ENCODE measurements at regions not wholly inside any gene's neighbourhood (a gene's known extent, or its start where the extent isn't known, plus 50 kb on each side); places are given as distances from the start of the nearest gene placed in this dataset.
A peak's percentile ranks its signal among the peaks of the same experiment; 100 is the strongest.

DNA sequence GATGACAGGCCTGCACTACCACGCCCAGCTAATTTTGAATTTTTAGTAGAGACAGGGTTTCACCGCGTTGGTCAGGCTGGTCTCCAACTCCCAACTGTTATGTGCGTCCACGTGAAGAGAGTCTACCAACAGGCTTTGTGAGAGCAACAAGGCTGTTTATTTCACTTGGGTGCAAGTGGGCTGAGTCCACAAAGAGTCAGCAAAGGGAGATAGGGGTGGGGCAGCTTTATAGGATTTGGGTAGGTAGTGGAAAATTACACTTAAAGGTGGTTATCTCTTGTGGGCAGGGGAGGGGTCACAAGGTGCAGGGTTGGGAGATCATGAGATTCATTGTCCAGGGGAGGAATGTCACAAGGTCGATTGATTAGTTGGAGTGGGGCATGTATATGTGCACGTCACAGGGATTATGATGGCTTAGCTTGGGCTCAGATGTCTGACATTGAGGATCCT lies 111.6 kb downstream of the GOSR1 start:
- 4% methylated on average over 7 of the region's 7 CpGs for WGBS (ENCODE audit: insufficient coverage, low coverage, missing lambda C conversion rate)

More for the DNA sequence above, 111.6 kb downstream of the GOSR1 start:
- CTCF ChIA-PET (ENCODE audit: low intra/inter-chr PET ratio), result no interaction called here
- no peak for DNase-seq (ENCODE audit: extremely low read depth in 1 of 4, low spot score in 3 of 4)
- intact Hi-C loops (cut with micrococcal nuclease), result no loop called here
- Histone ChIP-seq H4K20me1 (replicated peaks; ENCODE audit: control insufficient read depth, insufficient read depth, low read length) (no peaks in the 10 kb centered on the region), H3K27ac (ENCODE audit: extremely low read depth, low read depth, low read length) (no peak overlapping the region), H3K79me2 (ENCODE audit: control insufficient read depth, insufficient read depth, low read length) (no peaks in the 10 kb centered on the region), H3K9me1 (ENCODE audit: control insufficient read depth, insufficient read depth, low read length) (no peaks in the 10 kb centered on the region), H3K4me1 (replicated peaks in 1 of 2; ENCODE audit: control insufficient read depth in 2 of 2, insufficient read depth in 2 of 2, low read length in 2 of 2) (no peaks in the 10 kb centered on the region; a peak in 1 of 5 replicates), H3K36me3 (ENCODE audit: control insufficient read depth, insufficient read depth, low read length) (no peaks in the 10 kb centered on the region), H2AFZ (ENCODE audit: low read depth, low read length) (no peak overlapping the region), H3K4me2 (ENCODE audit: insufficient read depth, low read length) (no peak overlapping the region), H3K4me3 (no peak overlapping the region), H3K27me3 (ENCODE audit: control insufficient read depth in 2 of 2, insufficient read depth in 2 of 2, low read length in 2 of 2) (no peaks in the 10 kb centered on the region), H3K9me3 (replicated peaks; ENCODE audit: control insufficient read depth, insufficient read depth, low read depth, low read length) (no peaks in the 10 kb centered on the region), H3K9ac (ENCODE audit: insufficient read depth in 1 of 2, low read depth in 2 of 2, low read length in 2 of 2) (no peak overlapping the region)
- no TSS peak for BruUV-seq (replicated peaks)
- TF ChIP-seq CBFA2T3 (IDR thresholded peaks at IDR 0.05), result peak; percentile 33
- TF ChIP-seq, protein P1, sequence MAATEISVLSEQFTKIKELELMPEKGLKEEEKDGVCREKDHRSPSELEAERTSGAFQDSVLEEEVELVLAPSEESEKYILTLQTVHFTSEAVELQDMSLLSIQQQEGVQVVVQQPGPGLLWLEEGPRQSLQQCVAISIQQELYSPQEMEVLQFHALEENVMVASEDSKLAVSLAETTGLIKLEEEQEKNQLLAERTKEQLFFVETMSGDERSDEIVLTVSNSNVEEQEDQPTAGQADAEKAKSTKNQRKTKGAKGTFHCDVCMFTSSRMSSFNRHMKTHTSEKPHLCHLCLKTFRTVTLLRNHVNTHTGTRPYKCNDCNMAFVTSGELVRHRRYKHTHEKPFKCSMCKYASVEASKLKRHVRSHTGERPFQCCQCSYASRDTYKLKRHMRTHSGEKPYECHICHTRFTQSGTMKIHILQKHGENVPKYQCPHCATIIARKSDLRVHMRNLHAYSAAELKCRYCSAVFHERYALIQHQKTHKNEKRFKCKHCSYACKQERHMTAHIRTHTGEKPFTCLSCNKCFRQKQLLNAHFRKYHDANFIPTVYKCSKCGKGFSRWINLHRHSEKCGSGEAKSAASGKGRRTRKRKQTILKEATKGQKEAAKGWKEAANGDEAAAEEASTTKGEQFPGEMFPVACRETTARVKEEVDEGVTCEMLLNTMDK (IDR thresholded peaks at IDR 0.05; ENCODE audit: borderline replicate concordance, insufficient read depth, low read depth, low read length, poor library complexity, severe bottlenecking), result no peak
- in situ Hi-C loops (cut with MboI), result no loop called here
- no peak for ATAC-seq
- POLR2A ChIA-PET, result no interaction called here
- no peak for FAIRE-seq
